Parathyroid adenoma (tissue), 2 donors: ENCODE measurements at regions not wholly inside any gene's neighbourhood (a gene's known extent, or its start where the extent isn't known, plus 50 kb on each side); places are given as distances from the start of the nearest gene placed in this dataset.

ENCODE experiments used
- H2AFZ ChIP-seq: fragments of 300-600 bp; sonication (generic); one replicate; pipeline ENCODE4 v1.7.0; 2017; ENCODE audit warnings: antibody characterized with exemption, mild to moderate bottlenecking
- H3K27ac ChIP-seq: fragments of 300-600 bp; sonication (generic); one replicate; pipeline ENCODE4 v1.7.0; 2017
- H3K27me3 ChIP-seq: fragments of 300-600 bp; sonication (generic); one replicate; pipeline ENCODE4 v1.7.0; 2017; ENCODE audit warnings: low read length; ENCODE audit not compliant: control insufficient read depth, insufficient read depth
- H3K36me3 ChIP-seq: fragments of 300-600 bp; sonication (generic); one replicate; pipeline ENCODE4 v1.7.0; 2017; ENCODE audit warnings: low read length; ENCODE audit not compliant: control insufficient read depth, insufficient read depth
- H3K4me1 ChIP-seq: fragments of 300-600 bp; sonication (generic); one replicate; pipeline ENCODE4 v1.7.0; 2017; ENCODE audit warnings: control low read depth
- H3K4me2 ChIP-seq: fragments of 300-600 bp; sonication (generic); one replicate; pipeline ENCODE4 v1.7.0; 2017; ENCODE audit warnings: low read length
- H3K4me3 ChIP-seq: fragments of 300-600 bp; sonication (generic); one replicate; pipeline ENCODE4 v1.7.0; 2017; ENCODE audit warnings: low read depth, low read length
- H3K79me2 ChIP-seq: fragments of 300-600 bp; sonication (generic); one replicate; pipeline ENCODE4 v1.7.0; 2017; ENCODE audit warnings: control low read depth
- H3K9ac ChIP-seq: fragments of 300-600 bp; sonication (generic); one replicate; pipeline ENCODE4 v1.7.0; 2017; ENCODE audit warnings: mild to moderate bottlenecking
- H3K9me3 ChIP-seq: fragments of 300-600 bp; sonication (generic); one replicate; pipeline ENCODE4 v1.7.0; 2017; ENCODE audit warnings: low read length; ENCODE audit not compliant: control insufficient read depth
- TF ChIP-seq, protein P1 (sequence below): fragments of 300-600 bp; sonication (generic); IDR thresholded peaks from one replicate; pipeline ENCODE4 v1.7.0; 2017; ENCODE audit warnings: antibody characterized with exemption, mild to moderate bottlenecking
- donor health status: primary hyperparathyroidism.

DNA sequence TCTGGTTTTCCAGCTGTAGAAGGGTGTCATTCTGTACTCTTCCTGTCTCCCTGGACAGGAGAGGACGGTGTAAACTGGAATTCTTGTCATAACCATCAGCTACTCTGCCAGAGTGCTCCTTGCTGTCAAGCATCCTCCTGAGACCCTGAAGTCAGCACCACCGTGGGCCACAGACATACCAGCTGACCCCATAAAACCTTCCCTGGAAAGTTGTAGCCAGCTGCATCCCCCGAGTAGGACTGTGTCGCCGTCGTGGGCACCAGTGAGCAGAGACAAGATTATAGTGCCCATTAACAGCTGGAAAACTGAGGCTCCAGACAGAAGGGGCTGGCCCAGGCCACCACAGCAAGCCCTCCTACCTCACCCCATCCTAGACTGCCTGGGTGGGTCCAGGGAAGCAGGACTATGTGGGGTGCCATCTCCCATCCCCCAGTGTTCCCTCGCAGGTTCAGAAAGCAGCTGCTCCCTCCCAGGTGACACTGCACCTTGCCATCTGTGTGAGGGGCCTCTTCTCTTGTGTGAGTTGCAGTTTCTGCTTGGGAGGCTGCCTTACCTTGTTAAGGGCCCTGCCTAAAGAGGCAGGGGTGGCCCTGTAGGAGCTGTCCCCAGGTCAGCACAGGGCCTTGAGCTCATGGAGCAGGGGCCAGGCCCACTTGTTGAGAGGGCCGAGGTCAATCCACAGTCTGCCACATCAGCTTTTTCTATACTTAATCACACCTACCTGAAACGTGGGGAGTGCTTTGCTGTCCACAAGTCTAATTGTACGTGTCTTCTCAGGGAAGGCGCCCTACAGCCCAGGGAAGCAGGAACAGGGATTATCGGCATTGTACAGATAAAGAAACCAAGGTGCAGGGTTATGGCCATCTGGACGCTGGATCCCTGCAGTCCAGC, 191.9 kb upstream of the LINGO1 start:
- Histone ChIP-seq H3K36me3 (no peaks in the 10 kb centered on the region), H3K27ac (no peak overlapping the region), H3K4me1 (no peaks in the 10 kb centered on the region), H3K9me3 (no peaks in the 10 kb centered on the region), H2AFZ (no peak overlapping the region), H3K27me3 (no peaks in the 10 kb centered on the region), H3K4me3 (no peak overlapping the region), H3K79me2 (no peaks in the 10 kb centered on the region), H3K4me2 (no peak overlapping the region), H3K9ac (no peak overlapping the region)
- TF ChIP-seq, protein P1, sequence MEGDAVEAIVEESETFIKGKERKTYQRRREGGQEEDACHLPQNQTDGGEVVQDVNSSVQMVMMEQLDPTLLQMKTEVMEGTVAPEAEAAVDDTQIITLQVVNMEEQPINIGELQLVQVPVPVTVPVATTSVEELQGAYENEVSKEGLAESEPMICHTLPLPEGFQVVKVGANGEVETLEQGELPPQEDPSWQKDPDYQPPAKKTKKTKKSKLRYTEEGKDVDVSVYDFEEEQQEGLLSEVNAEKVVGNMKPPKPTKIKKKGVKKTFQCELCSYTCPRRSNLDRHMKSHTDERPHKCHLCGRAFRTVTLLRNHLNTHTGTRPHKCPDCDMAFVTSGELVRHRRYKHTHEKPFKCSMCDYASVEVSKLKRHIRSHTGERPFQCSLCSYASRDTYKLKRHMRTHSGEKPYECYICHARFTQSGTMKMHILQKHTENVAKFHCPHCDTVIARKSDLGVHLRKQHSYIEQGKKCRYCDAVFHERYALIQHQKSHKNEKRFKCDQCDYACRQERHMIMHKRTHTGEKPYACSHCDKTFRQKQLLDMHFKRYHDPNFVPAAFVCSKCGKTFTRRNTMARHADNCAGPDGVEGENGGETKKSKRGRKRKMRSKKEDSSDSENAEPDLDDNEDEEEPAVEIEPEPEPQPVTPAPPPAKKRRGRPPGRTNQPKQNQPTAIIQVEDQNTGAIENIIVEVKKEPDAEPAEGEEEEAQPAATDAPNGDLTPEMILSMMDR = no peak

DNA sequence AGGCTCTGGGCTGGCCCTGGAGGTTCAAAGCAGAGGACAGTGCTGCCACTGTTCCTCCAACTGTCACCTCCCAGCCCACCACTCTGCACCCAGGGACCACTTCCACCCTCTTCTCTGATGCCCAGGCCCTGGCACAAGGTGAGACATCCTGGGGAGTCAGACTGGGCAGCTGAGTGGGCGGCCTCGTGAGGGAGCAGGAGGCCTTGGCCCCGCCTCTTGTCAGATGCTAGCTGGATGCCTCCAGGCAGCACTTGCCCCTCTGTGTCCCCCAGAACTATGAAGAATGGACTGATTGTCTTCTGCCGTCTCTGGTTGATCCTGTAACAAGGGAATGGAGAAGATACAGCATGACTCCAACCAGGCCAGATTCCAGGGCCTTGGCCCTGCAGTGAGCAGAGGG, 191.0 kb upstream of the LINGO1 start:
- Histone ChIP-seq H3K9ac (no peak overlapping the region), H3K36me3 (no peaks in the 10 kb centered on the region), H2AFZ (no peak overlapping the region), H3K4me2 (no peak overlapping the region), H3K9me3 (no peaks in the 10 kb centered on the region), H3K27ac (no peak overlapping the region), H3K4me1 (no peaks in the 10 kb centered on the region), H3K79me2 (no peaks in the 10 kb centered on the region), H3K27me3 (no peaks in the 10 kb centered on the region), H3K4me3 (no peak overlapping the region)
- TF ChIP-seq, protein P1 = no peak

DNA sequence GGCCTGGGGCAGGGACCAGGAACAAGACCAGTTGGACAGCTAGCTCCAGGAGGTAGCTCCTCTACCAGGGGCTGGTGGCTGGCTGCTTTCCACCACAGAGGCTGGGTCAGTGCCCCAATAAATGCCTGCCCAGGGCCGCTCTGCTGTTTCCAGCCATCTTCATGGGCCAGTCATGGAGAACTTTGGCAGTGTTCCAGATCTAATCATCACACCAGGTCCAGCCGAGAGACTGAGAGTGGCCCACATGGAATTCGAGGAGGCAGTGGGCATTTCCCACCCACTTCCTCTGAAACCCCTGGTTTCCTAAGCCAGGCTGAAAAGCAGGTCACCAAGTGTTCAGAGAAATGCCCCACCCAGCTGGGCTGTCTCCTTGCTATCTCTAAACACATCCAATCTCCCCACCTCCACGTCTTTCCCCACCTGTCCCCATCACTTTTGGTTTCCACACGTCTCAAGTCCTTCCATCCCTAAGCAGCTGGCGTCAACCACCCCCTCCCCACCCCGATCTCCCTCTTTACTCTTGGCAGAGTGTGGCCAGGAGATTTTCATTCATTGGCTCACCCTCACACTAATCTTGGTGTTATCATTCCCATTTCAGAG, 190.0 kb upstream of the LINGO1 start:
- H3K4me1 ChIP-seq = no peaks in the 10 kb centered on the region
- no peak overlapping the region for H3K4me2 ChIP-seq
- no peak overlapping the region for H3K4me3 ChIP-seq
- no peak overlapping the region for H3K9ac ChIP-seq
- H3K27me3 ChIP-seq = no peaks in the 10 kb centered on the region
- no peak overlapping the region for H3K27ac ChIP-seq
- TF ChIP-seq, protein P1 = no peak
- no peaks in the 10 kb centered on the region for H3K36me3 ChIP-seq
- H3K9me3 ChIP-seq = no peaks in the 10 kb centered on the region
- H2AFZ ChIP-seq = no peak overlapping the region
- H3K79me2 ChIP-seq = no peaks in the 10 kb centered on the region

DNA sequence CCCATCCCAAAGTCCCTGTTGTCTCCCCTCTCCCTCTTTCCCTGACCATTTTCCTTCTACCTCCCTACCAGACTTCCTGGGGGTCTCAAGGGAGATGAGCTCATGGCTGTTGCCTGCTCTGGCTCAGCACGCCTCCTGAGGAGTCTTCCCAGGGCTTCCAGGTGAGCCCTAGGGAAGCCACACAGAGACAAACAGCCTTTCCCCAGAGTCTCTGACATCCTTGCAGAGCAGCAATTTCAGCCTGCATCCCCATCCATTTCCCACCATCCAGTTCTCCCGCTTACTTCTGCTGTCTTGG, 189.2 kb upstream of the LINGO1 start:
- H3K36me3 ChIP-seq = no peaks in the 10 kb centered on the region
- H3K27me3 ChIP-seq = no peaks in the 10 kb centered on the region
- H3K9me3 ChIP-seq = no peaks in the 10 kb centered on the region
- no peak overlapping the region for H2AFZ ChIP-seq
- TF ChIP-seq, protein P1 = no peak
- no peak overlapping the region for H3K9ac ChIP-seq
- no peak overlapping the region for H3K4me2 ChIP-seq
- H3K27ac ChIP-seq = no peak overlapping the region
- H3K4me1 ChIP-seq = no peaks in the 10 kb centered on the region
- no peak overlapping the region for H3K4me3 ChIP-seq
- no peaks in the 10 kb centered on the region for H3K79me2 ChIP-seq
